GM18951 (cell line): ENCODE measurements at regions not wholly inside any gene's neighbourhood (a gene's known extent, or its start where the extent isn't known, plus 50 kb on each side); places are given as distances from the start of the nearest gene placed in this dataset.

Experiments
- POLR2A ChIP-seq: IDR thresholded peaks from 4 replicates; pipeline ENCODE4 v1.6.1; 2011; ENCODE audit warnings: mild to moderate bottlenecking; ENCODE audit not compliant: insufficient read length, insufficient read depth; ENCODE audit errors: extremely low read depth
- in situ Hi-C: fragments of 300-500 bp; cut with MboI; formaldehyde crosslinking; loops from one replicate; pipeline ENCODE4 v1.12.0; 2022; ENCODE audit warnings: low sequenced_read_pairs, mixed read lengths, inconsistent platforms; ENCODE audit not compliant: unreplicated experiment

- in situ Hi-C loops = no loop called here
- no peak for TF ChIP-seq POLR2A
Measured at GRCh38 chr3:177574222-177574856, 377.1 kb upstream of the TBL1XR1 start.

GRCh38 chr3:177576746-177577145 lies 379.5 kb upstream of the TBL1XR1 start:
- in situ Hi-C loops = no loop called here
- TF ChIP-seq POLR2A = no peak

GRCh38 chr3:177578488-177578887 lies 381.2 kb upstream of the TBL1XR1 start:
- in situ Hi-C loops = no loop called here
- no peak for TF ChIP-seq POLR2A

GRCh38 chr3:177579419-177579818 lies 382.1 kb upstream of the TBL1XR1 start:
- TF ChIP-seq POLR2A = no peak
- in situ Hi-C loops = no loop called here

GRCh38 chr3:177580437-177580836 lies 383.2 kb upstream of the TBL1XR1 start:
- in situ Hi-C loops = no loop called here
- TF ChIP-seq POLR2A = no peak

- no peak for TF ChIP-seq POLR2A
- in situ Hi-C loops = no loop called here
Measured at GRCh38 chr3:177585271-177585670, 388.0 kb upstream of the TBL1XR1 start.

GRCh38 chr3:177589041-177589650 lies 391.9 kb upstream of the TBL1XR1 start:
- TF ChIP-seq POLR2A = no peak
- in situ Hi-C loops = no loop called here

GRCh38 chr3:177589911-177590381 lies 392.7 kb upstream of the TBL1XR1 start:
- in situ Hi-C loops = no loop called here
- TF ChIP-seq POLR2A = no peak

GRCh38 chr3:177590826-177591225 lies 393.5 kb upstream of the TBL1XR1 start:
- TF ChIP-seq POLR2A = no peak
- in situ Hi-C loops = no loop called here

GRCh38 chr3:177591379-177591778 lies 394.1 kb upstream of the TBL1XR1 start:
- TF ChIP-seq POLR2A = no peak
- in situ Hi-C loops = no loop called here

- TF ChIP-seq POLR2A = no peak
- in situ Hi-C loops = no loop called here
Measured at GRCh38 chr3:177594096-177594495, 396.8 kb upstream of the TBL1XR1 start.

GRCh38 chr3:177595530-177596188 lies 398.4 kb upstream of the TBL1XR1 start:
- in situ Hi-C loops = no loop called here
- TF ChIP-seq POLR2A = no peak

GRCh38 chr3:177596248-177596815 lies 399.1 kb upstream of the TBL1XR1 start:
- in situ Hi-C loops = no loop called here
- TF ChIP-seq POLR2A = no peak

GRCh38 chr3:177596816-177597271 lies 399.6 kb upstream of the TBL1XR1 start:
- no peak for TF ChIP-seq POLR2A
- in situ Hi-C loops = no loop called here
